Gastrocnemius medialis (tissue), 4 donors: ENCODE measurements at regions not wholly inside any gene's neighbourhood (a gene's known extent, or its start where the extent isn't known, plus 50 kb on each side); places are given as distances from the start of the nearest gene placed in this dataset.

Source experiments
- POLR2A ChIP-seq, 2 donors: fragments of 450-650 bp; IDR thresholded peaks; one replicate each; pipeline ENCODE4 v1.6.1; 2017; ENCODE audit warnings: antibody characterized with exemption in 2 of 2, mild to moderate bottlenecking in 2 of 2, moderate library complexity in 2 of 2
- TF ChIP-seq, protein P1 (sequence below), 5 experiments: fragments of 450-650 bp in 3 of 5; fragments of 200-600 bp in 2 of 5; sonication (generic) in 2 of 5; IDR thresholded peaks in 4 of 5; conservative IDR thresholded peaks in 1 of 5; 1 replicate in 4 of 5; 2 replicates in 1 of 5; pipeline ENCODE4 v1.5.1; 2016 to 2019; ENCODE audit warnings: antibody characterized with exemption in 5 of 5, mild to moderate bottlenecking in 3 of 5, moderate library complexity in 3 of 5

DNA sequence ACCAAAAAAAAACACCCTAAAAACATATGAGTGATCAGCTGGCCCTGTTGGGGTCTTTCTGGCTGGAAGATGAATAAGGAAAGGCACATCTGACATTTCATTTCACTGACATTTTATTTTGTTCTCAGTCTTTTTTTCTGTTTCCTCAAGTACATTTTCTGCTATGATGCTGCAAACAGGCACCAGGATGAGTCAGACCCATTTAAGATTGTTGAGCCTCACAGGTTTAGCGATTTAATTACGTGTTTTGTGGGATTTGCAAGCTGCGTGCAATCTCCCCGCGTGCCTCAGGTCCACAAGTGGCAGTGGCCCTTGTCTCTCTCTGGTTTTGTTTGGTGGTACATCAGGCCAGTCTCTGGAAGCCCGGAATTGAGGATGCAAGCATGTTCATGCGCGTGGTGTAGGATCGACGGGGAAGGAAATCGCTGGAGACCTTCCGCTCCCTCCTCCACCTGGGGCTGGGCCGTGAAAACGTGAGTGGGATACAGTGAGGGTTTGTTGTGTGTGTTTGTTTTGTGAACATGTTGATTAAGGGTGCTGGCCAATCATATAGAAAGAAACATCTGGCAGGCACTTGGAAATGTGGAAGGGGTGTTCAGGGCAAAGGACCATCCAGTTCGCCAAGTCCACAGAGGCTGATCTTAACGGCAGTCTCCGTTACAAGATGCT, 120.2 kb upstream of the ZNF516 start:
- TF ChIP-seq, protein P1, sequence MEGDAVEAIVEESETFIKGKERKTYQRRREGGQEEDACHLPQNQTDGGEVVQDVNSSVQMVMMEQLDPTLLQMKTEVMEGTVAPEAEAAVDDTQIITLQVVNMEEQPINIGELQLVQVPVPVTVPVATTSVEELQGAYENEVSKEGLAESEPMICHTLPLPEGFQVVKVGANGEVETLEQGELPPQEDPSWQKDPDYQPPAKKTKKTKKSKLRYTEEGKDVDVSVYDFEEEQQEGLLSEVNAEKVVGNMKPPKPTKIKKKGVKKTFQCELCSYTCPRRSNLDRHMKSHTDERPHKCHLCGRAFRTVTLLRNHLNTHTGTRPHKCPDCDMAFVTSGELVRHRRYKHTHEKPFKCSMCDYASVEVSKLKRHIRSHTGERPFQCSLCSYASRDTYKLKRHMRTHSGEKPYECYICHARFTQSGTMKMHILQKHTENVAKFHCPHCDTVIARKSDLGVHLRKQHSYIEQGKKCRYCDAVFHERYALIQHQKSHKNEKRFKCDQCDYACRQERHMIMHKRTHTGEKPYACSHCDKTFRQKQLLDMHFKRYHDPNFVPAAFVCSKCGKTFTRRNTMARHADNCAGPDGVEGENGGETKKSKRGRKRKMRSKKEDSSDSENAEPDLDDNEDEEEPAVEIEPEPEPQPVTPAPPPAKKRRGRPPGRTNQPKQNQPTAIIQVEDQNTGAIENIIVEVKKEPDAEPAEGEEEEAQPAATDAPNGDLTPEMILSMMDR (IDR thresholded peaks at IDR 0.05 in 4 of 5, conservative IDR thresholded peaks at IDR 0.05 in 1 of 5), result no peak
- TF ChIP-seq POLR2A (IDR thresholded peaks at IDR 0.05), result no peak
